Central memory CD8-positive, alpha-beta T cell (primary cell): ENCODE measurements at regions not wholly inside any gene's neighbourhood (a gene's known extent, or its start where the extent isn't known, plus 50 kb on each side); places are given as distances from the start of the nearest gene placed in this dataset.

Experiments
- ATAC-seq: fragments of 150-1000 bp; cut with Tn5 transposase; replicated peaks from 2 replicates; pipeline ENCODE4 v1.10.0; 2022; ENCODE audit warnings: mild to moderate bottlenecking, moderate FRiP score, moderate number of reproducible peaks; ENCODE audit not compliant: poor library complexity, severe bottlenecking; ENCODE audit errors: extremely low read depth
- DNase-seq, 2 donors: peaks; one replicate each; pipeline ENCODE4 v3.0.0; 2021; ENCODE audit warnings: low spot score in 2 of 2
- H3K27ac Mint-ChIP-seq: one replicate; pipeline ENCODE4 v1.8.0; 2022; ENCODE audit warnings: low read depth, mild to moderate bottlenecking, moderate library complexity, mixed read lengths
- H3K27me3 Mint-ChIP-seq: one replicate; pipeline ENCODE4 v1.8.0; 2022; ENCODE audit warnings: mixed read lengths
- H3K36me3 Mint-ChIP-seq: one replicate; pipeline ENCODE4 v1.8.0; 2022; ENCODE audit warnings: mild to moderate bottlenecking, moderate library complexity, mixed read lengths; ENCODE audit not compliant: insufficient read depth
- H3K4me1 Mint-ChIP-seq: one replicate; pipeline ENCODE4 v1.8.0; 2022; ENCODE audit warnings: mixed read lengths
- H3K4me3 Mint-ChIP-seq: one replicate; pipeline ENCODE4 v1.8.0; 2022; ENCODE audit warnings: mild to moderate bottlenecking, moderate library complexity, mixed read lengths
- H3K9me3 Mint-ChIP-seq: one replicate; pipeline ENCODE4 v1.8.0; 2022; ENCODE audit warnings: mixed read lengths

GRCh38 chr6:9532621-9533557 lies 882.0 kb downstream of the TFAP2A start:
- no peak for ATAC-seq
- no peak for DNase-seq
- Mint-ChIP-seq H3K4me3 (no peak overlapping the region), H3K27ac (no peak overlapping the region), H3K27me3 (no peaks in the 10 kb centered on the region), H3K4me1 (no peaks in the 10 kb centered on the region), H3K9me3 (peaks cover 4% of the 10 kb centered on the region), H3K36me3 (no peaks in the 10 kb centered on the region)

DNA sequence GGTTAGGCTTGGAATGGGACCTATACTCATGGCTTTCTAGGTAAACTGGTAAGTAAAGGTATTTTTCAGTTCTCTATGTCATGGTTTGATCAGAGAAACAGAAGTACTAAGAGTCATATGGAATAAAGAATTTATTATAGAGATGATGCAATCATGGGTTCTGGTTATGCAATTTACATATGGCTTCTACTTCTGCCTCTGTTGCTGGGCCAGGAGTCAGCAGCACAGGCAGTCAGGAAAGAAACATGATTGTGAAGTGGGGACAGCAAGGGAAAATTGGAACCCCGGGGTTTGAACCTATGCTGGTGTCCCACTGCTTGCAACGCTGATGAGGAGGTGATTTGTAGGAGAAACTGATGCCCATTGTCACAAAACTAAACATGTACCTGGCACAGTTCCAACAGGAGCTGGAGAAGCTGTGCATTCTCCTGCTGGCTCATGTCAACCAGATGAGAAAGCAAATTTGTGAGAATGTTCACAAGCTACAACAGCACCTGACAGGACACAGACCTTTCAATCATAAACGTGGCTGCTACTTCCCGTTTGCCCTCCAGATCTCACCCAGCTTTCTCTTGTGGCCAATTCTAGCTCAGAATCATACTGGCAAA lies 887.1 kb downstream of the TFAP2A start:
- H3K4me1 Mint-ChIP-seq: no peaks in the 10 kb centered on the region
- no peak overlapping the region for H3K27ac Mint-ChIP-seq
- peaks cover 10% of the 10 kb centered on the region for H3K9me3 Mint-ChIP-seq
- no peak overlapping the region for H3K4me3 Mint-ChIP-seq
- no peaks in the 10 kb centered on the region for H3K27me3 Mint-ChIP-seq
- ATAC-seq (no peak), DNase-seq (no peak)
- H3K36me3 Mint-ChIP-seq: no peaks in the 10 kb centered on the region

DNA sequence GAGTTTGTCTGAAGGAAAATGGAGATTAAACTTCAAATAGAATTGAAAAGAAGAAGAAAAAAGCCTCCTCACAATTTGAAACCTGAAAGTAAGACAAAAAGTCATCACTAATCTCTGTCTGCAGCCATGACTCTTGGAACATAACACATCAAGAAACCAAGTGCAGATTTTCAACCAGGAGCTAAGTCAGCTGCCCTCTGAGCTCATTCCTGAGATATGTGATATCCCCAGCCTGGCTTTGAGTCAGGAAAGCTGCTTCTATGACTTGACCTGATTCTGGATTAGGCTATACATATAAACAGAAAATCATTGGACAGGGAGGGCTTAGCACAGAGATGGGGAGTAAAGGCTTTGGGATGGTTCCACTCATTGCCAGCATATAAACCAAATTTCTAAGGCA lies 891.4 kb downstream of the TFAP2A start:
- H3K36me3 Mint-ChIP-seq: no peaks in the 10 kb centered on the region
- H3K9me3 Mint-ChIP-seq: peaks cover 22% of the 10 kb centered on the region
- no peak for ATAC-seq
- no peak overlapping the region for H3K4me3 Mint-ChIP-seq
- H3K27me3 Mint-ChIP-seq: no peaks in the 10 kb centered on the region
- H3K4me1 Mint-ChIP-seq: no peaks in the 10 kb centered on the region
- no peak for DNase-seq
- no peak overlapping the region for H3K27ac Mint-ChIP-seq

DNA sequence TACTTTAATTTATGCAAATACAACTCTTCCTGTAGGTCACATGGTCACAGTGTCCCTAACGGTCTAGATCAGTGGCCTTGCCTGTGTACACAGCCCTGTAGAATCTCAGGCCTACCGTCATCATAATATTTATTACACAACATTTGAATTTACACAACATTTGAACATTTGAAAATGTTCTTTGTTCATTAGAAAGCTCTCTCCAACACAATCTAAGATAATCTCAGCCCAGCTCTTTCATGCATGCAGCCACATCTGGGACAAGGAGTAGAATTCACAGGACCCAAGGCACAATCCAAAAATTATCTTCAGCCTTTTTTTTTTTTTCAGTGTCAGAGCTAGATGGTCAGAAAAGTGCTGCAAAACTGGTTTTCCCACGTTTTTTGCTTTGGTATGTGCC lies 892.8 kb downstream of the TFAP2A start:
- Mint-ChIP-seq H3K27me3 (no peaks in the 10 kb centered on the region), H3K4me3 (no peak overlapping the region), H3K36me3 (no peaks in the 10 kb centered on the region), H3K27ac (no peak overlapping the region), H3K4me1 (no peaks in the 10 kb centered on the region), H3K9me3 (peaks cover 24% of the 10 kb centered on the region)
- ATAC-seq: no peak
- no peak for DNase-seq

DNA sequence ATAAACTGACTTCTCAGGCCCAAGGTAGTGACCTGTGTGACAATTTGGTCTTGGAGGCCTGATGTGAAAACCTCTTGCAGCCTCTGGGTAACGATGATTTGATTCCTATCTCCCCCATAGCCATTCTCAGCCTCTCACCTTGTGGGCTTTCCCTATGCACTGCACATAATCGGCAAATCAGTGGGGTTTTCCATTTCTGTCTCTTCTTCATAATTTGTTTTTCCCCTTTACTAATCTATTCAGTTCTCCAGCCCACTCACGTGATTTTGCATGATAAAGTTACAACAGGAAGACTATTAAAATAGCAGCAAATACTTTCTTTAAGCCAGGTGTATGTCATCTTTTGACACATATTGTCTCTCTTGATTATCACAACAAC lies 893.7 kb downstream of the TFAP2A start:
- Mint-ChIP-seq H3K9me3 (peaks cover 28% of the 10 kb centered on the region), H3K4me1 (no peaks in the 10 kb centered on the region), H3K4me3 (no peak overlapping the region), H3K27ac (no peak overlapping the region), H3K36me3 (no peaks in the 10 kb centered on the region), H3K27me3 (no peaks in the 10 kb centered on the region)
- DNase-seq: no peak
- ATAC-seq: no peak

DNA sequence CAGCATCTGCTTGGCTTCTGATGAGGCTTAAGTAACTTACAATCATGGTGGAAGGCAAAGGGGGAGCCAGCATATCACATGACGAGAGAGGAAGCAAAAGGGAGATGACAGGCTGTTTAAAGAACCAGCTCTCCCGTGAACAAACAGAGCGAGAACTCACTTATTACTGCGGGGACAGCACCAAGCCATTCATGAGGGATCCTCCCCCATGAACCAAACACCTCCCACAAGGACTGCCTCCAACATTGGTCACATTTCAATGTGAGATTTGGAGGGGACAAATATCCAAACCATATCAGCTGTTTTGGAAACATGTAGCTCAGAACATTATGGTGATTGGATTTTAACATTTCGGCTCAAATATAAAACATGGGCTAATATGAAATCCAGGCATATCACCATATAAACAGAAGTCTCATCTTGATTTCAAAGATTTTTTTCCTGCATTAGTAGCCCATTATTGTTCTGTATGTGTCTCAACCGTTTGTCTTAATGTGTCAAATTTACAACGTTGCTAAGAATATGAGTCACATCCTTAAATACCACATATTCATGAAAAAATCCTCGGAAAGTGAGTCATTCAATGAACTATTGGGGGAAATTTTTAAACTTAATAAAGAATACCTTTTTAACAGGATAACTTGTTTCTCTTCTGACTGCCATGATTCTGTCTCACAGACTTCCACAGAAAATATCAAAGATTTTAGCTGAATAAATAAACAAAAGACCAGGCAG lies 894.3 kb downstream of the TFAP2A start:
- Mint-ChIP-seq H3K27ac (no peak overlapping the region), H3K4me3 (no peak overlapping the region), H3K27me3 (no peaks in the 10 kb centered on the region), H3K4me1 (no peaks in the 10 kb centered on the region), H3K36me3 (no peaks in the 10 kb centered on the region), H3K9me3 (peaks cover 28% of the 10 kb centered on the region)
- DNase-seq (no peak), ATAC-seq (no peak)

- DNase-seq: no peak
- ATAC-seq: no peak
- Mint-ChIP-seq H3K36me3 (no peaks in the 10 kb centered on the region), H3K27ac (no peak overlapping the region), H3K4me1 (no peaks in the 10 kb centered on the region), H3K9me3 (peaks cover 28% of the 10 kb centered on the region), H3K27me3 (no peaks in the 10 kb centered on the region), H3K4me3 (no peak overlapping the region)
Observed at GRCh38 chr6:9518431-9518830, 896.4 kb downstream of the TFAP2A start.

GRCh38 chr6:9517806-9518205 lies 897.1 kb downstream of the TFAP2A start:
- H3K9me3 Mint-ChIP-seq: peaks cover 22% of the 10 kb centered on the region
- H3K27me3 Mint-ChIP-seq: no peaks in the 10 kb centered on the region
- no peaks in the 10 kb centered on the region for H3K4me1 Mint-ChIP-seq
- ATAC-seq (no peak), DNase-seq (no peak)
- H3K36me3 Mint-ChIP-seq: no peaks in the 10 kb centered on the region
- no peak overlapping the region for H3K27ac Mint-ChIP-seq
- H3K4me3 Mint-ChIP-seq: no peak overlapping the region

DNA sequence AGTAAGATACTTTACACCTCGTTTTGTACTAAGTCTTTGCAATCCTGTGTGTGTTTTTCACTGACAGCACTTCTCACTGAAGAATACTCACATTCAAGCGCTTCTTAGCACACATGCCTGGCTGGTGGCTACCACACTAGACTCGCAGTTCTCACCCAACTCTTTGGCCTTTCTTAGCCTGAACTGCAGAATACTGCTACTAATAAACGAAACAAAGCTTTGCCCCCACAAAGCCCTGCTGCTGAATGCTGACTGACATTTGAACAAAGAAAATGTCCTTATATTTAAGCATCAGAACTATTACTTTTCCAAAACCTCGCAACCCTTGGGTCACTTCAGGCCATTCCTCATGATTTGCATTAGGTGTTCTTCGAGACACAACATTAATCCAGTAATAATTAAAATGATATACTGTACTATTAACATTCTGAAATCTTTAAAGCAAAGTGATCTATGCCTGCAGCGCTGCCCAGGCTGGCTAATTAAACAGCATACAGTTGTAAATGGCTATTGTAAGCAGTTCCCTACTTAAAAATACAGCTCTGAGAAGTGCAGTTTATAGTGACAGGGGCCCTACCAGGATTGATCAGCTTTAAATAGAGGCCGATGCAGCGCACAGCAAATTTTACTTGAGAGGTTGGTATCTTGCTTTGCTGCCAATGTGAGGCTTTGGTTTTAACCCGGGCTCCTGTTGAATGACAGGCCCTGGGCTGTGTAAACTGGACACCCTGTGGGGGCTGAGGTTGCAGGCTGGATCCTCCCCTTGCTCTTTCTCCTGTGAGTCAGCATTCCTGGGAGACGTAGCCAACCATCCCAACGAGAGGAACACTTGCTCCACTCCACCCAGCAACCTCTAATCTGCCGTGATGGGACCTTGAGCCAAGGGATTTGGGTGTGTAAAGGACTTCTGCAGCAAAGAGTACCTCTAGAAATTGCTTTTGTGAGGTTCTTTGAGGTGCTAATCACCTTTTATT lies 899.0 kb downstream of the TFAP2A start:
- H3K9me3 Mint-ChIP-seq: peaks cover 22% of the 10 kb centered on the region
- no peak for DNase-seq
- no peaks in the 10 kb centered on the region for H3K36me3 Mint-ChIP-seq
- no peak for ATAC-seq
- no peaks in the 10 kb centered on the region for H3K4me1 Mint-ChIP-seq
- no peaks in the 10 kb centered on the region for H3K27me3 Mint-ChIP-seq
- no peak overlapping the region for H3K27ac Mint-ChIP-seq
- no peak overlapping the region for H3K4me3 Mint-ChIP-seq

- Mint-ChIP-seq H3K9me3 (peaks cover 11% of the 10 kb centered on the region), H3K27ac (no peak overlapping the region), H3K27me3 (no peaks in the 10 kb centered on the region), H3K36me3 (no peaks in the 10 kb centered on the region), H3K4me3 (no peak overlapping the region), H3K4me1 (no peaks in the 10 kb centered on the region)
- DNase-seq (no peak), ATAC-seq (no peak)
Observed at GRCh38 chr6:9514146-9514545, 900.7 kb downstream of the TFAP2A start.

GRCh38 chr6:9511157-9511556 lies 903.7 kb downstream of the TFAP2A start:
- Mint-ChIP-seq H3K27ac (no peak overlapping the region), H3K27me3 (no peaks in the 10 kb centered on the region), H3K9me3 (no peaks in the 10 kb centered on the region), H3K4me1 (no peaks in the 10 kb centered on the region), H3K4me3 (no peak overlapping the region), H3K36me3 (no peaks in the 10 kb centered on the region)
- no peak for ATAC-seq
- DNase-seq: no peak
